ENCODE measurements at regions not wholly inside any gene's neighbourhood (a gene's known extent, or its start where the extent isn't known, plus 50 kb on each side); places are given as distances from the start of the nearest gene placed in this dataset.

DNA sequence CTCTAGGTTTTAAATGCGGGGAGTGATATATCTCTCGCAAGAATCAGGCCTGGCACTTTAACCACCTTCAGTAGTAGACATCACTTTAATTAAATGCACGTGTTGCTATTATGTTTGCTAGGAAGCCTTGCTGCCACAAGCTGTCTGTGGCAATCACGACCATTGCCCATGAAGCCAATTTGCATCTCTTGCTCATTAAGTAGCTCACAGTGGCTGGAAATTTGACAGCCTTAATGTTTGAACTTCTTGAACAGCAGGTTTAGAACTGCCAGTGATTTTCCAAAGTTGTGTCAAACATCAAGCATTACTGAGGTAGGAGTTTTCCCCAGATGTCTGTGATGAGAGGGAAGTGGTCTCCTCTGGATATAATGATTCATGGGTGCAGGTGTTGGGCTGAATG, 642.3 kb upstream of the CPEB2 start:
- TF ChIP-seq, protein P1, sequence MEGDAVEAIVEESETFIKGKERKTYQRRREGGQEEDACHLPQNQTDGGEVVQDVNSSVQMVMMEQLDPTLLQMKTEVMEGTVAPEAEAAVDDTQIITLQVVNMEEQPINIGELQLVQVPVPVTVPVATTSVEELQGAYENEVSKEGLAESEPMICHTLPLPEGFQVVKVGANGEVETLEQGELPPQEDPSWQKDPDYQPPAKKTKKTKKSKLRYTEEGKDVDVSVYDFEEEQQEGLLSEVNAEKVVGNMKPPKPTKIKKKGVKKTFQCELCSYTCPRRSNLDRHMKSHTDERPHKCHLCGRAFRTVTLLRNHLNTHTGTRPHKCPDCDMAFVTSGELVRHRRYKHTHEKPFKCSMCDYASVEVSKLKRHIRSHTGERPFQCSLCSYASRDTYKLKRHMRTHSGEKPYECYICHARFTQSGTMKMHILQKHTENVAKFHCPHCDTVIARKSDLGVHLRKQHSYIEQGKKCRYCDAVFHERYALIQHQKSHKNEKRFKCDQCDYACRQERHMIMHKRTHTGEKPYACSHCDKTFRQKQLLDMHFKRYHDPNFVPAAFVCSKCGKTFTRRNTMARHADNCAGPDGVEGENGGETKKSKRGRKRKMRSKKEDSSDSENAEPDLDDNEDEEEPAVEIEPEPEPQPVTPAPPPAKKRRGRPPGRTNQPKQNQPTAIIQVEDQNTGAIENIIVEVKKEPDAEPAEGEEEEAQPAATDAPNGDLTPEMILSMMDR (optimal IDR thresholded peaks at IDR 0.05 in 1 of 3, IDR thresholded peaks at IDR 0.05 in 1 of 3, conservative IDR thresholded peaks at IDR 0.05 in 1 of 3; ENCODE audit: extremely low read depth in 1 of 3, insufficient read depth in 2 of 3, low read length in 3 of 3), result no peak
- no peak for TF ChIP-seq EZH2 (IDR thresholded peaks at IDR 0.05; ENCODE audit: low read length)
